Stromal cell of bone marrow (primary cell): ENCODE measurements at regions not wholly inside any gene's neighbourhood (a gene's known extent, or its start where the extent isn't known, plus 50 kb on each side); places are given as distances from the start of the nearest gene placed in this dataset.
"Not testable (repeated sequence)": the region's sequence is repeated elsewhere in the genome, so short reads cannot be mapped to it uniquely, and the experiment has no call there.

Experiments used
- DNase-seq: peaks from one replicate; pipeline ENCODE4 v3.0.0-alpha.2; 2012; ENCODE audit warnings: low read depth

DNA sequence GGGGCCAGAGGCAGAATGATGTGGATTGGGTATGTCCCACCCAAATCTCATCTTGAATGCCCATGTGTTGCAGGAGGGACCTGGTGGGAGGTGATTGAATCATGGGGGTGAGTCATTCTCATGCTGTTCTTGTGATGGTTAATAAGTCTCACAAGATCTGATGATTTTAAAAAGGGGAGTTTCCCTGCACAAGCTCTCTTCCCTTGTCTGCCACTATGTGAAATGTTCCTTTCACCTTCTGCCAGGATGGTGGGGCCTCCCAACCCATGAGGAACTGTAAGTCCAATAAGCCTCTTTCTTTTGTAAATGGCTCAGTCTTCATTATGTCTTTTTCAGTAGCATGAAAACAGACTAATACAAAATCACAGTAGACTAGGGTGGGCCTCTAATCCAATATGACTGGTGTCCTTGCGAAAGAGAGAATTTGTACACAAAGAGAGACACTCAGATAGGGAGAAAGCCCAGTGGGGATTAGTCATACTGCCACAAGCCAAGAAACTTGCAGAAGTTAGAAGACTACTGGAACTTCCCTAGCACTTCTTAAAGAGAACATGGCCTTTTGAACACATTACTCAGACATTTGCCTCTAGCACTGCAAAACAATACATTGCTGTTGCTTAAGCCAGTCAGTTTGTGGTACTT, 68.4 kb downstream of the ANXA1 start:
- peak; percentile 68 for DNase-seq

DNA sequence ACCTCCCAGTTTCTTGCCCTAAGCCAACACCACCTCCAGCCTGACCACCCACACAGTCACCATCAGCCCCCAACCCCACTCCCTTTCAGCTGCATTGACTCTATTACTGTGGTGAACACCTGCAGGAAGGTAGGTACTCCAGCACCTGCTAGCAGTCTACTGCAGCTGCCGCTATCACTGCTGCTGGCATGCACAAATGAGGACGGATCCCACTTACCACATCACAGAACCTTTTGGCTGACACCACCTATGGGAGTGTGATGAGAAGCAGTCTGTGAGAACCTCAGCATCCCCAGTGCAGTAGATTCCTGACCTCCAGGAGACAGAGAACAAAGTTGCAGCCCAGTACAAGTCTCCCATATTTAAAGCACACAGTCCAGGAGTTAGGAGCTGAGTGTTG, 71.9 kb downstream of the ANXA1 start:
- DNase-seq: no peak

DNA sequence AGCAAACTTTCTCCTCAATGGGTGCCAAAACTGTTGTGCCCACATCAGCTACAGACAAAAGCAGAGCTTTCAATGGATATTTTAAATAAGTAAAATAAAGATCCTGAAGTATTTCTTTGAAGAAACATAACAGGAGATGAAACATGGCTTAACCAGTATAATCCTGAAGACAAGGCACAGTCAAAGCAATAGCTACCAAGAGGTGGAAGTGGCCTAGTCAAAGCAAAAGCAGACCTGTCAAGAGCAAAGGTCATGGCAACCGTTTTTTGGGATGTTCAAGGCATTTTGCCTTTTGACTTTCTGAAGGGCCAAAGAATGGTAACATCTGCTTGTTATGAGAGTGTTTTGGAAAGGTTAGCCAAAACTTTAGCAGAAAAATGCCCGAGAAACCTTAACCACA, 77.9 kb downstream of the ANXA1 start:
- no peak for DNase-seq

DNA sequence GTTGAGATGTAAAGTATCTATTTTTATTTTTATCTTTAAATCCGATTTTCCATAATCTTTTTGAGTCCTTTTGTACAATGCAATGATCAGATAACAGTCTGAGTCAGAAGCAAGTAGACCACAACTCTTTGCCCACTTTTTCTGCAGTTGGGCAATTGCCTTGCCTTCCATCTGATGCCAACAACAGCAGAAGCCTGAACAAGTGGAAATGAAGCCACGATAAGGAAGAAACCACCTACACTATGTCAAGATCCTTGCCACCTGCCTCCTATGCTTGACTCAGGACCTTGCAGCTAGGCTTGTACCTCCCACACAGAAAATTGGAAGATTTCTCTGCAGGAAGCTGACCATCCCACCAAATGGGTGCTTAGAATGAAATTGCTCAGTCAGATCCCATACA, 78.6 kb downstream of the ANXA1 start:
- no peak for DNase-seq

DNA sequence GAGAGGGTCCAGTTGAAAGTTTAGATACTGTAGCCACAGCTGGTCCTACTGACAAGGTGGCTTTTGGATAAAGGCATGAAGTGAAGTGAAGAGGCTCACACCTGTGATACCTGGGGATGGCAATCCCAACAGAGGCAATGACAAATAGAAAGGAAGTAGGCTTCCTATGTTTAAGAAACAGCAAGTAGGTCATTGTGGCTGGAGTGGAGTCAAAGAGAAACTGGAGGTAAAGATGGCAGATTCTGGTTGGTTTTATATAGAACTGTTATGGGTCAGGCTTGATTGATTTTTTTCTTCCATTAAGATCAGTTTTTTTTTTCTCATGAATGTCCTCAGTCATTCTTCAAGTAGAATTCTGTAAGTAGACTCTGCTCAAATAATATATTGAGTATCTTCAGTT, 79.5 kb downstream of the ANXA1 start:
- no peak for DNase-seq

DNA sequence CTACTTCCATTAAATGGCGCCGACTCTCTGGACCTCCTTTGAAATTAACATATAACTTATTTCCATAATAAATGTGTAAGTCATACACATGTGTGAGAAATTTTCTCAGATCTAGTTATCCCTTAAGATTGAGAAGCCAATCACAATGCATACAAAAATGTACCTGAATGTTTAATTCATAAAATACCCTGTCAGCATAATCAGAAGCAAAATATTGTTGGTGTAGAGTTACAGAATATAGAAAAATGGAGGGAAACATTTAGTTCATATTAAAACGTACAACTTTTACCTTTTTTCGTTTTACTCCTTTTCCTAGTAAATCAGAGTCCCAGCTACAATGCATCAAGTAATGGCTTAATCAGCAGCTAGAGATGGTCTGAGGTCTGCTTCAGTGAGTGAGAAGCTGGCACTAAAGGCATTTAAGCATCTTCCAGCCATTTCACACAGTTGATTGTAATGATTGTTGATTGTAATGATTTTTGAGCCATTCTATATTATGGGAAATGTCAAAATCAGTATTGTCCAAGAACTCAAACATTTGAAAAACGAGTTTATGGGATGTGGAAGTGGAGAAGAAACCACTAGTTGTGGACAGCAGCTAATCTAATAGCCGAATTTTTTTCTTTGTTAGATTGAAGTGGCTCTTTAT, 81.8 kb downstream of the ANXA1 start:
- DNase-seq: no peak

DNA sequence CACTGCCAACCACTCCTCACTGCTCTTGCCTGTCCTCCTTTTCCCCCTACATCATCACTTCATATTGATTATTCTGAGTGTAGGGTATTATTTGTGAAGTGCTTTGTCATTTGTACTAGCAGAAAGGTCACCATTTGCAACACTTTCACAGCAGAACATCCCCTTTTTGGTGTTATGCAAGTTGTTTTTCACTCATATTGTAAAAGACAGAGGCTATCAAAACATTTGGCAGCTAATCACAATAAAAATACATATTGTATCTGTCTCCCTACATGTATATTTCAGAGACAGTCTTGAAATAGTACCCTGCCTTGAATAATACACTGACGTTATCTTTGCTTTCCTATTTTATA, 82.3 kb downstream of the ANXA1 start:
- no peak for DNase-seq

DNA sequence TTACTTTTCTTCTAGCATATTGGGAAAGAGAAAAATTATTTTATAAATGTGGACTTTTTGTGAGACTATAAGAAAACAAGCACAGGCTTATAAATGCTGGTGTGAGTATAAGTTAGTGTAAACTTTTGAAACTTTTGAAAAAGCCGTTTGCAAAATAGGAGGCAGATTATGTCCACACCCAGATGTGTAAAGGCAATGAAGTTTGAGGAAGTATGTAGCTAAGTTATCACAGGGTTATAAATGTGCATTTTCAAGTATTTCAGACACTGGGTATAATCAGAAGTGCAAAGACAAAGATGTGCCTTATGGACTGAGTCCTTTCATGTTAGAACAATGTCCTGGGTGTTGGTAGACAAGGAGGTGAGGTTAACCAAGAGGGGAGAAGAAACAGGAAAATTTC, 85.5 kb downstream of the ANXA1 start:
- DNase-seq: no peak

DNA sequence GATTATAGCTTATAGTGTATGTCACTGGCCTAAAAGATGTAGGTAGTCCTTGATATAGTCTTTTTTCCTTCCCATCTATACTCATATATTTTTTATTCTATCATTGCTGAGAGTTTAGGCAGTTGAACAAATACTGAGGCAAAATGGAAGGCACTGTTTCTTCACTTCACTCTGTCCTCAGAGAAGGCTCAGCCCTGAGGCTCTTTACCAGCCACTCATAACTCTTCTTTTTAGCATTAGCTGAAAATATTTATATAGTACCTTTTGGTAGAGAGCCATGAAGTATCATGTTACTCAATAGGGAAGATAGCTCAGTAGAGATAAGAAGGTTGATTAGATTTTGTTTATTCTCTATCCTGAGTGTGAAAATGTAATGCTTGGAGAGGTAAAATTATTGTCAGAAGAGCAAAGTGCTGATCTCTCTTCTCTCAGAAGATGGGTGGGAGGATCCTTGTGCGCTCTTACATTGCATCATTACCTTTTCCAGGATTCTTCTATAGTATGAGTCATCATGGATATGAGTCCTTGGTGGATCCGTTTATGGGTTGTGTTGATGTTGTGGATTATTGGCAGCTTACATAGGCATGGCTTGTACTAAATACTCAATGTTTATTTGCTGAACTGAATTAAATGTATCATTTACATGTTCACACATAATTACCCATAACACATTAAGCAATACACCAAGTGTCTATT, 88.1 kb downstream of the ANXA1 start:
- no peak for DNase-seq

DNA sequence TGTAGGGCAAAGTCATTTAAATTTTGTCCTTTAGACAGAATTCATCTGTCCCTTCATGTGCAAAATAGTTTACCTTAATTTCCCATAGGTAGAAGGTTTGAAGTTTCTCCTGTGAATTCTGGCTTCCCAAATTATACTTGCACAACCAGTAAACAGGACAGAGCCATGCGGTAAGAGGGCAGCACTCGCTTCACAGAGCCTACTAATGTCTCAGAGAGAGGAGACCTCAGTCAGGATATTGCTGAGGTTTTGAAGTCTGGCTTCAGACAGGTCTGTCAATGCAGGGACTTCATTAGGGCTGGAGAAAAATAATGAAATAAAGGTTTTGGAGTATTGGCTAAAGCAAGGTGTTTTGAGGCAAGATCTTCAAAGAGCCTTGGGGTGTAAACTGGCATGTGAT, 91.4 kb downstream of the ANXA1 start:
- DNase-seq: no peak

DNA sequence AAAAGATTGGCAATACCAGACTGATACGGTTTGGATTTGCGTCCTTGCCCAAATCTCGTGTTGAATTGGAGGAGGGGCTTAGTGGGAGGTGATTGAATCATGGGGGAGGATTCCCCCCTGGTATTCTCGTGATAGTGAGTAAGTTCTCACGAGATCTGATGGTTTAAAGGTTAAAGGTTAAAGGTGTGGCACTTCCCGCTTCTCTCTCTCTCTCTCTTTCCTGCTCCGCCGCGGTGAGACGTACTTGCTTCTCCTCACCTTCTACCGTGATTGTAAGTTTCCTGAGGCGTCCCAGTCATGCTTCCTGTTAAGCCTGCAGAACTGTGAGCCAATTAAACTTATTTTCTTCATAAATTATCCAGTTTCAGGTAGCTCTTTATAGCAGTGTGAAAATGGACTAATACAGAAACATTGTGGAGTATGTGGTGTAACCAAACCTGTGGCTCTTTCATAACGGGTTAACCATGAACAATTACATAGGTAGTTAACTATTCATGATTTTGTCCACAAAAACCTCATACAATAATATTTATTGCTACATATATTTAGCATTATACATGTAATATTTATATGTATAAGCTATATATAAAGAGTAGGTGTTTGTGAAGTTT, 107.5 kb downstream of the ANXA1 start:
- DNase-seq: no peak

DNA sequence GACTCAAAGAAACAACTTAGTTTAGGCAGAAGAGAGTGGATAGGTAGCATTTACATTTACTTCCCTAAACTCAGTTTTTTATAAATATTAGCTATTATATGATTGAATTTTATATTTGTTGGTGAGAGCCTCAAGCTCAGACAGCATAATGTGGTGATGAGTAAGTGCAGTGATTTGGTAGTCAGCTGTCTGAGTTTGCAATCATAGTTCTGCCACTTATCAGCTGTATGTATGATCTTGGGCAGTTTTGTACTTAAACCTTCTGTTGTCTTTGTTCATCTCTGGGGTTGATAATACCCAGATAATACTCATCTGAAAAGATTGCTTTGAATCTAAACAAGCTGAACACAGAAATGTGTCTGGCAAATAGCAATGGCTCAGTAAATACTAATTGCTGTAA, 108.8 kb downstream of the ANXA1 start:
- DNase-seq: no peak

DNA sequence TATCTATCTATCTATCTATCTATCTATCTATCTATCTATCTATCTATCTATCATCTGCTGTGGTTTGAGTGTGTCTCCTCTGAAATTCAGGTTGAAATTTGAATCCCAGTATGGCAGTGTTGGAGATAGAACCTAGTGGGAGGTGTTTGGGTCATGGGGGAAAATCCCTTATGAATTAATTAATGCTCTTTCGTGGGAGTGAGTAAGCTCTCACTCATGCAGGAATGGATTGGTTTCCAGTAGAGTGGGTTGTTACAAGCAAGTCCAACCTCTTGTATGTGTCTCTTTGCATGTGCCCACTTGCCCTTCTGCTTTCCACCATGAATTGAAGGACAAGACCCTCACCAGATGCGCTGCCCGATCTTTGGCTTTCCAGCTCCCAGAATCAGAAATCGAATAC, 113.0 kb downstream of the ANXA1 start:
- no peak for DNase-seq

DNA sequence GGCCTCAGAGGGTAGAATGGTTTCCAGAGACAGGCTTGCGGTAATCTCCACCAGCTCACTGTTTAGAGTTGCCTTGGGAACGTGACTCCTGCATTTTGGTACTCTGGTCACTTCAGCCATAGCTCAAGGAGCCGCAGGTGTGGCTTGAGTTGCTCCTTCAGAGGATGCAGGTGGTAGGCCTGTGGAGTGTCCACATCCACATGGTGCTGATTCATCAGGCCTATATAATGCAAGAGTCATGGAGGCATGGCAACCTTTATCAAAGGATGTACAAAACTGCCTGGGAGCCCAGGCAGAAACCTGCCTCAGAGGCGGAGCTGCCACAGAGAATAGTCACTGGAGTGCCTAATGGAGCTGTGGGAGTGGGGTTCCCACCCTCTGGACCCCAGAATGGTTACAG, 114.2 kb downstream of the ANXA1 start:
- DNase-seq: no peak

DNA sequence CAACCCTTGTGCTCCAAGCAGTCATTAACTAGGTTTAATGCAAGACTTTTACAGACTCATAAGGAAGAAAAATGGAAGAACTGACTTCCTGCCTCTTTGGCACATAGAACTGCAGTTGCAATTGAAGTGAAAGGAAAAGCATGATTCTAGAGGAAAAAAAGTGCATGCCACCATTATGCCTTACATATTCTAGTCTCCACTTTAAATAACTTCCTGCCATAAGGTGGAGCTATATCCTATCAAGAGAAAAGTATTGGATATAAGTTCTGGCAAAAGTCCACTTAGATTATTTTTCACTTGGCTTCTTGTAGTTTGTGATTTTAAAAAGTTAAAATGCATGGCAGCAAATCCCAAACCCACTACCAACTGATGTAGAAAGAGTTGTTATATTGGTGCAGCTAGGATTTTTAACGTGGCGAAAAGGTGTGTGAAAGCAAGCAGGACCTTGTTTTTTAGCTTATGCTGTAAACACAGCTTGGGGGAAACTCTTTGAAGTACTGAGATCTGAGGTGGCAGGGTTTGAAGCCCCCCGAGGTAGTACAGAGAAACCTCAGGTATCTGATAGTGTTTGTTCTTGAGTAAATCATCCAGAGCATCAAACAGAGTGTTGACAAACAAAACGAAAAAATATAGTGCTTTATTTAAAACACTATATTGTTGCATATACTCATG, 117.9 kb downstream of the ANXA1 start:
- DNase-seq: peak; percentile 18

DNA sequence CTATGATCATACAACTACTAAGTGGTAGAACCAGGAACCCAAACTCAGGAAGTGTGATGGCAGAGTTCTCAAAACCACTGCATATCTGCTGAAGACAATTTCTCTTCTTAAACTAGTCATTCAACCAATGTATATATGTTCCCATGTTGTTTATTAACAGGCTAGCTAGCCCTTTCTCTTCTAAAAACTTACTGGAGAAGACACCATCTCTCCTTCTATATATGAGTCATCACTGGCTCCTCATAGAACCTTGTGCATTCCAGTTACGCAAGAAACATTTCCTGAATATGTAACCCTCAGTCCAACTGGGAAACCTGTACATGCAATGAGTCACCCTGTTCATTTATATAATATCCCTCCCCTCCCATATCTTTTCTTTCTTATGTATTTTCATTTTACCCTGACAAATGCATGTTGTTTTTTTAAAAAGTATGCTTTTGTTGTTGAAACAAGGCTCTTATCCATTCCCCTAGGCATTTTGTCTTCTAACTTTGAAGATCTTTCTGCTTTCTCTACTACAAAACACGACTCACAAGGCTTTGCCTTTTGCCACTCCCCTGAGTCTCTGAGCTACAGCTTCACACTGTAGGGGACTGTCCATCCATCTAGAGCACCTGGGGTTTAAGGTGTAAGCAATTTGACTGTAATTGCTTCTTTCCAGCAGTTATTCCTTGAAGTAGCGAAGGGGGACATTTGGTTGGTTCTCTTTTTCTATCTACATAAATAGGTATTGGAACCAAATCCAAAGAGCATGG, 119.5 kb downstream of the ANXA1 start:
- peak; percentile 53 for DNase-seq

DNA sequence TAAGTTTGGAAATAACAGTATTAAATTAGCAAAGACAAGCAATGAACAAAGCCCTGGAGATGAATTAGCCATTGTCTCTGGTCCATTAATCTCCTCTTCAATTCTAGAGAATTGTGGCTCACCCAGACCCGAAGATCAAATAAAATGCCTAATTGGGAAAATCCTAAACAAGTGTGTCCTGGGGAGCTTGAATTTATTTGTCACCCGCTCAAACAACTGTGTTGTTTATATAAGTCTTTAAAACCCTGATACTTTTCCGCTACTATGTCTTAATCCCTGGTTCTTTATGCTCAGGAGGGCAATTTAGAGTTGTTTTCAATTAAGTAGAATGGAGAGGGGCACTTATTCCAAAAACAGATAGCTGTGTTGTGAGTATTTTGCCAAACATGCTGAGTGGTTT, 128.4 kb downstream of the ANXA1 start:
- DNase-seq: no peak

DNA sequence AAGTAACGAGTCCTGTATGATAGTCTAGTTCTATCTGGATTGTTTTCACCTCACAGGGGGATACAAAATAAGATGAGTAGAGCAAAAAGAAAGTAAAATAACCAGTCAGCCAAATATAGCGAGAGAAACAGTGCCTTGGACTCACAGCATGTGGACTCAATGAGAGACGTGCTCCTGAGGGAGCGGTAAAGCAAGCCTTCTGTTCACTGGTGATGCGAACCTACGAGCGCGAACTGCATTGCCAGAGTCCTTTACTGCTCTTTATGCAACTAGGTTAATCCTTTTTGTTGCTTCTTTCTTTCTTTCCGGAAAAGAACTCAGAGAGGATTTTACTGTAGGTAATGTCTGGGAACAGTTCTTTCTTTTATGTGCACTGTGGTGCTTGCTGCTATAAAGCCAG, 132.7 kb downstream of the ANXA1 start:
- DNase-seq: no peak

DNA sequence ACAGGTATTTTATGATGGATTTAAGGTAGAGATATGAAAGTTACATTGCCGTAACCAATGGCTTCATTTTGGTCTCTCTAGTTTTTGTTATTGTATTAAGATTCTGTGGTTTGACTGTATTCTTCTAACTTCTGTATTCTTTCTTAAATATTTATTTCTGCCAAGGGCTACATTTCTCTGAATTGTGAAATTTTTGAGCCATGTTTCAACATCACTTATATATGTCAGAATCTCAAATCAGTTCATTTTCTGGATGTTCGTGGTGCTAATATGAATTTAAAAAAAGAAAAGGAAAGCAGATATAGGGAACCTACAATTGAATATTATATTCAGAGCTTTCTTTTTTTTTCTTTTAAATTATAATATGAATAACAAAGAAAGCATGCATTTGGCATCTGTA, 142.7 kb downstream of the ANXA1 start:
- no peak for DNase-seq

DNA sequence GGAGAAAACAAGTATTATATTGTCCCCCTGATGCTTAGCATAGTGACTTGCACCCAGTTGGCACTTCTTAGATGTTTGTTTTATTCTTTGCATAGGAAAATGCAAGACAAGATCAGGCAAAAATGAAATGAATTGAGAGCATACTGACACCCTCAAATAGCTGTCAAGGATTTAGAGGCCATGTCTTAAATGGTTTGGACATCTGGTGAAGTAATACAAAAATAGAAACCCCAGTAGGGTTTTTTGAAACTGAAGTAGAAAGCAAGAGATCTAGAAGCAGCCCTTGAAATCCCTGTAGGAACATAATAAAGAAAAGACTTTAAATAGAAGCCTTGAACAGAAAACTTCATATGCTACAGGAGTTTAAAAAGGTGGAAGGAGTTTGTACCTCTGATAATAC, 174.3 kb downstream of the ANXA1 start:
- DNase-seq: no peak

DNA sequence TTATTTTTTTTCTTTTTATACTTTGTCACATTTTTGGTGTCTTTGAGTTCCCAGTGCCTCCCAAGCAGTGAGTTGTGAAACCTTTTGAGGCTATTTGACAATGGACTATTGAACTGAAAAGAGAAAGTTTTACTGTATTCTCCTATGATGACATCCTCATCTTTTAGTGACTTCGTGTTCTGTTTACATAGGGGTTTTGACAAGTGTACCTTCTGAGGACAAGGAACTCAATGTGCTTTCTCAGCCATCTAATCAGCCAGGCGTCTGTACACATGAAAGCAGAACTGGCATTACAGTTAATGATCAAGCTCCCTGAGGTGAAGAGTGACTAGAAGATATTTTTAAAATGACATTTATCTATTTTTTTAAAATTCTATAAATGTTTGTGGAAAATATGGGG, 175.5 kb downstream of the ANXA1 start:
- DNase-seq: no peak

DNA sequence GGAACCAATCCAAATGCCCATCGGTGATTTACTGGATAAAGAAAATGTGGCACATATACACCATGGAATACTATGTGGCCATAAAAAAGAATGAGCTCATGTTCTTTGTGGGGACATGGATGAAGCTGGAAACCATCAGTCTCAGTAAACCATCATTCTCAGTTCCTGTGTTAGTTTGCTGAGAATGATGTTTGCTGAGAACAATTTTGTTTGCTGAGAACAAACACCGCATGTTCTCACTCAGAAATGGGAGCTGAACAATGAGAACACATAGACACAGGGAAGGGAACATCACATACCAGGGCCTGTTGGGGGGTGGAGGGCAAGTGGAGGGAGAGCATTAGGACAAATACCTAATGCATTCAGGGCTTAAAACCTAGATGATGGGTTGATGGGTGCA, 185.5 kb downstream of the ANXA1 start:
- DNase-seq: not testable (repeated sequence)
